K562 (cell line): ENCODE measurements at regions not wholly inside any gene's neighbourhood (a gene's known extent, or its start where the extent isn't known, plus 50 kb on each side); places are given as distances from the start of the nearest gene placed in this dataset.

Experiments used
- ATAC-seq: fragments of 200-7000 bp; cut with Tn5 transposase; 3 replicates; pipeline ENCODE4 v1.9.1; 2020; ENCODE audit warnings: moderate library complexity
- BruUV-seq: library from RNA; stranded (reverse); fragments of 400-500 nt; replicated peaks from 2 replicates; lab custom pipeline; 2021; lab: Mats Ljungman, UMichigan
- CTCF ChIA-PET: fragments of 300-600 bp; formaldehyde crosslinking; extraction: SDS; loops from one replicate; lab custom pipeline; 2021; ENCODE audit warnings: low intra/inter-chr PET ratio; lab: Yijun Ruan, JAX
- POLR2A ChIA-PET: fragments of 300-600, 350-650 bp; sonication (Branson Sonifier 250); formaldehyde crosslinking; extraction: SDS; loops from one replicate; lab custom pipeline; 2021; ENCODE audit warnings: antibody characterized with exemption, inconsistent platforms; lab: Yijun Ruan, JAX
- DNase-seq, 4 experiments: peaks; one replicate each; pipeline versions ENCODE4 v3.0.0 to v3.0.0-alpha.2; 2011 to 2018; ENCODE audit warnings: low spot score in 3 of 4, mixed read lengths in 3 of 4; ENCODE audit errors: extremely low read depth in 1 of 4
- FAIRE-seq: peaks from 2 replicates; lab custom pipeline; 2011; peaks lifted over from hg19 to GRCh38; lab: Jason Lieb, UNC
- H2AFZ ChIP-seq: 2 replicates; pipeline ENCODE4 v1.6.0; 2011; ENCODE audit warnings: low read depth, low read length, control low read depth, inconsistent platforms
- H3K27ac ChIP-seq: fragments of 200-600 bp; 3 replicates; pipeline ENCODE4 v1.8.0; 2011; ENCODE audit warnings: low read depth, mild to moderate bottlenecking, control low read depth, inconsistent platforms, low read length, moderate library complexity, mixed read lengths; ENCODE audit errors: extremely low read depth
- H3K27me3 ChIP-seq, 2 experiments: fragments of 300-600 bp in 1 of 2; 2 replicates in 1 of 2; 3 replicates in 1 of 2; pipeline versions ENCODE4 v1.6.0 to v1.8.0; 2011; ENCODE audit warnings: inconsistent platforms in 2 of 2, low read length in 2 of 2, mild to moderate bottlenecking in 1 of 2, mixed read lengths in 1 of 2, moderate library complexity in 1 of 2; ENCODE audit not compliant: control insufficient read depth in 2 of 2, insufficient read depth in 2 of 2
- H3K36me3 ChIP-seq: fragments of 300-600 bp; 3 replicates; pipeline ENCODE4 v1.8.0; 2011; ENCODE audit warnings: mild to moderate bottlenecking, low read length, inconsistent platforms; ENCODE audit not compliant: control insufficient read depth, insufficient read depth
- H3K4me1 ChIP-seq, 2 experiments: fragments of 200-600 bp in 1 of 2; replicated peaks in 1 of 2; 2 replicates in 1 of 2; 3 replicates in 1 of 2; pipeline versions ENCODE4 v1.5.1 to v1.8.0; 2011; ENCODE audit warnings: inconsistent platforms in 2 of 2, low read length in 2 of 2, mild to moderate bottlenecking in 1 of 2, mixed read lengths in 1 of 2, moderate library complexity in 1 of 2; ENCODE audit not compliant: control insufficient read depth in 2 of 2, insufficient read depth in 2 of 2
- H3K4me2 ChIP-seq: 2 replicates; pipeline ENCODE4 v1.6.1; 2011; ENCODE audit warnings: low read length, control low read depth, inconsistent platforms, mixed read lengths; ENCODE audit not compliant: insufficient read depth
- H3K4me3 ChIP-seq: fragments of 200-600 bp; sonication (generic), shearing (Covaris generic); 2 replicates; pipeline ENCODE4 v1.5.1; 2016; ENCODE audit warnings: control low read depth, inconsistent platforms
- H3K79me2 ChIP-seq: fragments of 200-600 bp; 3 replicates; pipeline ENCODE4 v1.8.0; 2011; ENCODE audit warnings: low read length, inconsistent platforms; ENCODE audit not compliant: control insufficient read depth, insufficient read depth
- H3K9ac ChIP-seq, 2 experiments: 2 replicates each; pipeline versions ENCODE4 v1.6.0 to v1.6.1; 2011; ENCODE audit warnings: low read depth in 2 of 2, low read length in 2 of 2, control low read depth in 1 of 2, inconsistent platforms in 1 of 2, mild to moderate bottlenecking in 1 of 2, mixed read lengths in 1 of 2; ENCODE audit not compliant: insufficient read depth in 1 of 2
- H3K9me1 ChIP-seq: one replicate; pipeline ENCODE4 v1.6.0; 2011; ENCODE audit warnings: inconsistent platforms, mild to moderate bottlenecking, low read length, moderate library complexity; ENCODE audit not compliant: control insufficient read depth, insufficient read depth
- H3K9me3 ChIP-seq: replicated peaks from 2 replicates; pipeline ENCODE4 v1.5.1; 2011; ENCODE audit warnings: low read depth, low read length, inconsistent platforms; ENCODE audit not compliant: control insufficient read depth, insufficient read depth
- H4K20me1 ChIP-seq: replicated peaks from 2 replicates; pipeline ENCODE4 v1.6.1; 2011; ENCODE audit warnings: low read length, inconsistent platforms, mixed read lengths; ENCODE audit not compliant: control insufficient read depth, insufficient read depth
- DNMT1 ChIP-seq: fragments of 450-650 bp; IDR thresholded peaks from 2 replicates; pipeline ENCODE4 v1.6.1; 2016; ENCODE audit warnings: antibody characterized with exemption, mild to moderate bottlenecking
- EWSR1 ChIP-seq: fragments of 450-650 bp; IDR thresholded peaks from 2 replicates; pipeline ENCODE4 v1.6.1; 2018; ENCODE audit warnings: borderline replicate concordance, mild to moderate bottlenecking, low read depth, moderate library complexity; ENCODE audit not compliant: partially characterized antibody
- FOXJ3 ChIP-seq: sonication (generic); formaldehyde crosslinking; IDR thresholded peaks from 2 replicates; pipeline ENCODE4 v1.4.0; 2020; ENCODE audit warnings: mild to moderate bottlenecking, missing genetic modification reagents
- FOXK2 ChIP-seq, 2 experiments: fragments of 450-650 bp; IDR thresholded peaks in 1 of 2; conservative IDR thresholded peaks in 1 of 2; 2 replicates each; pipeline ENCODE4 v1.6.1; 2016; ENCODE audit warnings: low read depth in 2 of 2, mild to moderate bottlenecking in 1 of 2
- PHB ChIP-seq: fragments of 250-450 bp; sonication (Bioruptor Pico); IDR thresholded peaks from 2 replicates; pipeline ENCODE4 v1.5.0; 2021
- SNIP1 ChIP-seq: fragments of 450-650 bp; IDR thresholded peaks from 2 replicates; pipeline ENCODE4 v1.7.1; 2017; ENCODE audit warnings: low read depth, mild to moderate bottlenecking
- XRCC3 ChIP-seq: fragments of 450-650 bp; IDR thresholded peaks from 2 replicates; pipeline ENCODE4 v1.6.1; 2017; ENCODE audit warnings: mild to moderate bottlenecking, moderate library complexity
- WGBS: fragments of 100-300 bp; shearing (Covaris generic); methylation state at CpG from one replicate; pipeline ENCODE4 v1.1.6; 2016; ENCODE audit warnings: low coverage, mixed read lengths; ENCODE audit not compliant: insufficient coverage; ENCODE audit errors: missing lambda C conversion rate; 5-methylcytosine and 5-hydroxymethylcytosine counted together
- in situ Hi-C: fragments of 300-500 bp; cut with MboI; formaldehyde crosslinking; loops from 4 replicates; pipeline ENCODE4 v1.15.0; 2018; ENCODE audit warnings: inconsistent platforms, mixed read lengths
- intact Hi-C: fragments of 100-400 bp; cut with micrococcal nuclease; formaldehyde crosslinking; loops from 2 replicates; pipeline ENCODE4 v1.14.2; 2022

GRCh38 chr7:52009181-52009580, 692.6 kb upstream of the COBL start (continued):
- no peak for TF ChIP-seq PHB
- TF ChIP-seq FOXK2 (conservative IDR thresholded peaks at IDR 0.05 in 1 of 2, IDR thresholded peaks at IDR 0.05 in 1 of 2; ENCODE audit: low read depth in 2 of 2): no peak
- TF ChIP-seq XRCC3: no peak
- no peak for TF ChIP-seq FOXJ3
- TF ChIP-seq, all 486 proteins: peak for 0

GRCh38 chr7:52006674-52007073, 690.1 kb upstream of the COBL start:
- intact Hi-C loops: no loop called here
- ATAC-seq (no peak), DNase-seq (no peak), FAIRE-seq (no peak)
- H2AFZ ChIP-seq: no peak overlapping the region
- TF ChIP-seq SNIP1 (no peak), EWSR1 (no peak), DNMT1 (no peak)
- in situ Hi-C loops: no loop called here
- WGBS: 0% methylated on average over 1 of the region's 1 CpG
- H3K9me3 ChIP-seq: no peaks in the 10 kb centered on the region
- no TSS peak for BruUV-seq
- CTCF ChIA-PET: no interaction called here
- H3K9ac ChIP-seq: no peak overlapping the region
- H3K4me2 ChIP-seq: no peak overlapping the region
- H3K79me2 ChIP-seq: no peaks in the 10 kb centered on the region
- no peak overlapping the region for H3K27ac ChIP-seq
- no peaks in the 10 kb centered on the region for H3K36me3 ChIP-seq
- H3K4me3 ChIP-seq: no peak overlapping the region
- no peaks in the 10 kb centered on the region for H3K27me3 ChIP-seq
- no peaks in the 10 kb centered on the region for H3K4me1 ChIP-seq
- POLR2A ChIA-PET: no interaction called here
- H3K9me1 ChIP-seq: no peaks in the 10 kb centered on the region
- H4K20me1 ChIP-seq: no peaks in the 10 kb centered on the region
